ENCODE measurements at regions not wholly inside any gene's neighbourhood (a gene's known extent, or its start where the extent isn't known, plus 50 kb on each side); places are given as distances from the start of the nearest gene placed in this dataset.

- TF ChIP-seq, protein P1, sequence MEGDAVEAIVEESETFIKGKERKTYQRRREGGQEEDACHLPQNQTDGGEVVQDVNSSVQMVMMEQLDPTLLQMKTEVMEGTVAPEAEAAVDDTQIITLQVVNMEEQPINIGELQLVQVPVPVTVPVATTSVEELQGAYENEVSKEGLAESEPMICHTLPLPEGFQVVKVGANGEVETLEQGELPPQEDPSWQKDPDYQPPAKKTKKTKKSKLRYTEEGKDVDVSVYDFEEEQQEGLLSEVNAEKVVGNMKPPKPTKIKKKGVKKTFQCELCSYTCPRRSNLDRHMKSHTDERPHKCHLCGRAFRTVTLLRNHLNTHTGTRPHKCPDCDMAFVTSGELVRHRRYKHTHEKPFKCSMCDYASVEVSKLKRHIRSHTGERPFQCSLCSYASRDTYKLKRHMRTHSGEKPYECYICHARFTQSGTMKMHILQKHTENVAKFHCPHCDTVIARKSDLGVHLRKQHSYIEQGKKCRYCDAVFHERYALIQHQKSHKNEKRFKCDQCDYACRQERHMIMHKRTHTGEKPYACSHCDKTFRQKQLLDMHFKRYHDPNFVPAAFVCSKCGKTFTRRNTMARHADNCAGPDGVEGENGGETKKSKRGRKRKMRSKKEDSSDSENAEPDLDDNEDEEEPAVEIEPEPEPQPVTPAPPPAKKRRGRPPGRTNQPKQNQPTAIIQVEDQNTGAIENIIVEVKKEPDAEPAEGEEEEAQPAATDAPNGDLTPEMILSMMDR (conservative IDR thresholded peaks at IDR 0.05): no peak
- no peak for TF ChIP-seq EZH2 (IDR thresholded peaks at IDR 0.05; ENCODE audit: low read depth)
Observed at GRCh38 chrX:8374041-8374825, 90.4 kb upstream of the VCX3B start.

Measured in PC-9 (cell line).